GM19455 (cell line): ENCODE measurements at regions not wholly inside any gene's neighbourhood (a gene's known extent, or its start where the extent isn't known, plus 50 kb on each side); places are given as distances from the start of the nearest gene placed in this dataset.

ENCODE experiments used
- ATAC-seq: cut with Tn5 transposase; IDR thresholded peaks from one replicate; pipeline ENCODE4 v1.9.1; 2021; ENCODE audit not compliant: unreplicated experiment

DNA sequence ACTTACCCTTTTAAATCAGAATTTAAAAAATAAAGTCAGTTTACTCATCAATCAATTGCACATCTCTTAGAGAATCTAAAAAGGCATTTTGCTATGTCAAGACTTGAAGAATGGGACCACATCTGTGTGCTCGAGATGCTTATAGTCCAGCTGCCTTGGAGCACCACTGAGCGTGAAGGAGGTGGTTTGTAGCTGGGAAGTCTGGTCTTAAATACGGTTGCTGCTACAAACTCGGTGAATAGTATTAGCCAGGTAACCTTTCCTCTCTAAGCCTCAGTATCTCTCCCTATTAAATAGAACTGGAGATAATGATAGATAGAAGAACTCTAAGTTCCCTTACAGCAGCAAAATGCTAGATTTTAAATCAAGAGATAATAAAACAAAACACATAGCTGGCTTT lies 289.7 kb downstream of the TRIB2 start:
- ATAC-seq, result no peak

DNA sequence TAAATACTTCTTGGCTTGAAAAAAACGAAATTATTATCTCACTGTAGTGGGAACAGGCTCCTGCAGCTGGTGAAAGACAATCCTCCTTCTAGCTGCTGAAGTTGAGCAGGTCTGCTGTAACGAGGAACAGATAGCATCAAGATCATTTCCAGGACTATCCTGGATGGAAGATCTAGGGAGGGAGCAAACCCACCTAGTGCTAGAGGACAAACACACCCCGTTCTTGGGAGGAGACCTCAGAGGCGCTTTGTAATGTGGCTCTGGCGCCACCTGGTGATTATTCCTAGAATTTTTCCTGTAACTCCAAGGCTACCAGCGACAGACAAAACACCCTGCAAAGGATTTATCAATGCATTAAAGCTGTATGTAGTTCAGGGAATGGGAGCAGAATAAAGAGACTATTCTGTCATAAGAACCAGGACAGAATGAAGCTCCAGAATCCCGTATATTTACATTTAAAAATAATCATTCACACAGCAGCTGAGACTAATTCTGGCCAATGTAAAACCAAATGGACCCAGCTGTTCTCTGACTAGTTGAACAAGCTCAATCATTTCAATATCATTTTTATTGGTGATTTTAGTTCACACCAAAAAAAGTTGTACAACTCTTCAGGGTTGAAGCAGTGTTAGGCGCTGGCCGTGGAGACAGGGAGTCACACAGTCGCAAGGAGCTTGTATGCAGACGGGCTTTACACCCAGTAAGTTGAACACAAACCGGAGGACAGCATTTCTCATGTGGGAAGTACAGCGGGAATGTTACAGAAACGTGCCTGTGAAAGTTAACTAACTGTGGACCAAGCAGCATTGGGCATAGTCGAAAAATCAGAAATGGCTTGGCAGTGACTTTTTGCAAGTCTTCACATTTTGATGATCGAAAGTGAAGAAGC lies 290.3 kb downstream of the TRIB2 start:
- ATAC-seq, result peak; percentile 85

DNA sequence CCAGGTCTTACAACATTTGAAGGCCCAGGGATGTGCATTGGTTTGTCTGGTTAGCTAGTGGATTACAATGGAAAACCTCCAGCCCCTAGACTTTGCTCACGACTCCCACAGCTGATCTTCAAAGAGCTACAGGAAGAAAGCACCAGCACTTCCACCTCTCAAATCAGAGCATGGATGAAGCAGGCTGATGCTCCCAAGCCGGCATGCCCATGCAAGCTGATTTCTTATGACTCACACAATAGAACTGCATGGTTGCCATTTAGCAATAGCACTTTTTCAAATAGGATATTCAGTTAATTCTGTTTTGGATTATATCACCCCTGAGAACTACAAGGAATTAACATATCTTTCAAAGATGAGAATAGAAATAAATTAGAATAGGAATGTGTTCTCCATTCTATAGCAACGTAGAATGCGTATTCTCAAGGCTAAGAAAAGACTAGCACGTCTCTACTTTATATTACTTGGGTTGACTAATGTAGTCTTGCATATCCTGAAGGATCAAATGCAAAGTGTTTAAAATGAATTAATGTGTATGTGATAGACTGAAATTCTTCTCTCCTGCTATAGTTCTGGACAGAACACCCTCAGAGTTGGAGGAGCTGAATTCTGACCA lies 292.4 kb downstream of the TRIB2 start:
- ATAC-seq, result no peak

DNA sequence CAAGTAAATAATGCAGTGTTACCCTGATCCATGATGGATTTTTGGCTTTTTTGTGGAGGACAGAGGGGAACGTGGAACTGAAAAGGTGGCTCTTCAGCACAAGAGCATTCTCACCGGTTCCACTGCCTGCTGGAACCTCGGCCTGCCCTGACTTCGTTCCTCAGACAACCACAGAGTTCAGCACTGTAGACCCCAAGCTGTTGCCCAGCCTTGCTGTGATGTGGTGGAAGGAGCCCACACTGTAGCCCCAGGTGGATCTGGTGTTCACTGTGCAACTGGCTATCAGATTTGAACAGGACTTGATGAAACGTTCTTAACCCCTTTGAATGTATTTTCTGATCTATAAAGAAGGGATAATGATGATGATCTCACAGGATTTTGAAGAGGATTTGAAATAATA lies 293.5 kb downstream of the TRIB2 start:
- ATAC-seq, result no peak

DNA sequence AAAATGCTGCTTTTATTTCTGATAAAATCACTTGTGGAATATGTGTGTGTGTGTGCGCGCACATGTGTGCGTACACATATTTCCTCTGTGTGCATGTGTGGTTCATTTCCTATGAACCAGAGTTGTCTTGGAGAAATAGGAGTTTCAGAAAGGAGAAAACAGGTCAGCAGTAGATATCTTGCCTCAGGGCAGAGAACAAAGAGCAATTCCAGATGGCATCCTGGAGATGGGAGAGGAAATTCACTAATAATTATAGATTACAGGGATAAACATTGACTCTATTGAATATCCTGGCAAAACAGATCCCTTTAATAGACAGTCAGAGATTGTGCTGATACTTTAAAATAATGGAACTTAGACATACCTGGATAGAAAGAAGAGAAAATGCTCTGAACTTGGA lies 298.0 kb downstream of the TRIB2 start:
- ATAC-seq, result no peak

DNA sequence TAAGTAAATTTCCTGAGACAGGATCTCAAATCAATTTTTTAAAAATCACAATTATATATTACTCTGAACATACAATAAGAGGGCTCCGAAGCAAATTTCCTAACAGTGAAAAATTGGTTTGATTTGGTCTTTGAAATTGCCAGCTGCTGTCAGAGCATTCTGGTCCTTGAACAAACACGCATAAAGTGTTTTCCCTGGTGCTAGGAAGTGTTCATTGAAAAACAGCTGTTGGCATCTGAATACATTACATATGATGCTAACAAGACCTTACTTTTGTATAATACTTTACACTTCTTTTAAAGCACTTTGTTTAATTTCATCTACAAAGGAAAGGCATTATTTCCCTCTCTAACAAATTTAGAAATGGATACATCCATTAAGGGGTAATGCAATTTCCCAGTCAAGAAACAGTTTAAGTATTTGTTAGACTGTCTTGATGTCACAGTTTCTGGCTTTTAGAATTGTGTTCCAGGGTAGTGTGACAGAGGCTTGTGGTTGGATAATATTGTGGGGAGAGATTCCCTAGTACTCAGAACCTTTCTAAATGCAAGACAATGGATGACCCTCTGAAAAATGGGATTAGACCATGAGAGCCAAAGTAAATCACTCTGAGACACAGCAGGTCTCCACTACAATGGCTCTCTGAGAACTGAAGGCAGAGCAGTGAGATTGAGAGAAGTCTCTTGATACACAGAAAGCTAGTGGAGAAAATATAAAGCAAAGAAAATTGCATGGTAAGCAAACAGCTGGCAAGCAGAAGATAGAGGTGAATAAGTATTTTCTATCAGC lies 299.0 kb downstream of the TRIB2 start:
- no peak for ATAC-seq

DNA sequence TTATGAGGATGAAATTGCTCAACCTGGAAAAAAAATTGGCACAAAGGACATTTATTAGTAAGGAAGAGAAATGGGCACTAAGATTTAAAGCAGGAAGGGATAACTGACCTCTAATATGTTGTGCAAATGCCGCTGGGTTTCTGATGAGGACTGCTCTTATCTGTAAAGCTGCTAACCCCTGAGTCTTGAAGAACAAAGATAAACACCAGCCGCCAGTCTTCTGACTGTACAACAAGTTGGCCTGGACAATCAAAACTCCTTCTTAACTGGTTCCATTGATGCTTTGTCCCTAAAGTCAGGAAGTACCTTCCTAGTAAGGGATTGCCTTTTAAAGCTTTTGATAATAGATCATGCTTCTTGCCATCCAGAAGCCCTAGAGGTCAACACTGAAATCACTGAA lies 301.8 kb downstream of the TRIB2 start:
- no peak for ATAC-seq

DNA sequence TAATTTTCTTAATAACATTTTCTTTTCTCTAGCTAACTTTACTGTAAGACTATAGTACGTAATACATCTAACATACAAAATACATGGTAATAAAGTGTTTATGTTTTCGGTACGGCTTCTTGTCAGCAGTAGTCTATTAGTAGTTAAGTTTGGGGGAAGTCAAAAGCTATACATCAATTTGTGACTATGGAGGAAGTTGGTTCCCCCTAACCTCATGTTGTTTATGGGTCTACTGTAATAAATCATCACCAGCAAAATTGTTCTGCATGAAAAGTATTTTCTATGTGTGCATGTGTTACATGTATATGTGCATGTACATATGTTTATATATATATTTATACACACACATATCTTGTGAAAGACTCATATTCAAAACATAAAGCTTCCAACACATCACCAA lies 303.0 kb downstream of the TRIB2 start:
- no peak for ATAC-seq

DNA sequence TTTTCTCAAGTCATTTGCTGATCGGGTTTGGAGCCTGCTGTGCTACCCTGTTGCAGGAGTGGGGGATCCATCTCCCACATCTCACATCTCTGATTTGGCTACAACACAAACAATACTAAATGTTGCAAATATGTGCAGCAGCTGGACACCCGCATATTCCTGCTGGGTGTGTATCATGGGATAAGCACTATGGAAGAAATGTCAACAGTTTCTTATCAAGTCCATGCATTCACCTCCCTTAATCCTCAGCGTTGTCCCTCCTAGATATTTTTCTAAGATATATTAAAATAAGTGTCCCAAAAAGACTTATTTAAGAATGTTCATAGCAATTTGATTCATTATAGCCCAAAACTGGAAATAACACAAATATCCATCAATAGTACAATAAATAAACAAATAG lies 303.7 kb downstream of the TRIB2 start:
- no peak for ATAC-seq

DNA sequence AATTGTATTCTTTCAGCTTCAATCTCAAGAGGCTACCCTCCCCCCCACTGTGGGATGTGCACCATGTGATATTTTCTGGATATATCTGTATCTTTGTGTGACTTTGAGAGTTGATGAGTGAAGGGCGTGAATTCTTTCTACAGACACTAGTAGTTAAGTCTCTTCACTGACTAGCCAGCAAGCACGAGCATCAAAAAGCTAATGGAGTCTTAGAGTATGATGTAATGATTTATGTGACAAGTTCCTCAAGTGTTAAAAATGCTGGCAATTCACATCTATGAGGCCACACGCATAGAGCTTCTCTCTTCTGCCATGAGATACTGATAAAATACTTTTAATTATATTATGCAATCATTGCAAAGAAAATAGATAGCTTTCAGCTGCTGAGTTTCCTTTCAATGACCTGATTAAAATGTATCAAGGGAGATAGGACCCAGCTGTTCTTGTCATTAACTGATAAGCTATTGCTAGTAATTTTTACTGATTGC lies 304.8 kb downstream of the TRIB2 start:
- no peak for ATAC-seq

DNA sequence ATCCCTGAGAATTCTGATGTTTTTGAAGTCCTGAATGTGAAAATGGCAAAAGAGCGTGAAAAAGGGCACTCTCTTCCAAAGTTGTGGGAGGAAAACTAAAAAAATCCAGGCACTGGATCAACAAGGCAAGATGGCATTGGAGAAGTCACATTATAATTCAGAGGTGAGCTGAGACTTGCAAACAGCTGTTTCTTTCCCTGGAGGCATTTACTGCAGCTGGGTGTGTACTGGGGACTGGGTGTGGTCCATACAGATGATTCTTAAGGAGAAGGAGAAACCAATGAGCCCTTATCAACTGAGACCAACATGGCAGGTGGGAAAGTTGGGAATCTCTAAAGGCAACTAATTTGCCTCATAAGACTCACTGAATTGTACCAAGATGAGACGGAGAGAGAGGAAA lies 313.9 kb downstream of the TRIB2 start:
- ATAC-seq, result no peak

DNA sequence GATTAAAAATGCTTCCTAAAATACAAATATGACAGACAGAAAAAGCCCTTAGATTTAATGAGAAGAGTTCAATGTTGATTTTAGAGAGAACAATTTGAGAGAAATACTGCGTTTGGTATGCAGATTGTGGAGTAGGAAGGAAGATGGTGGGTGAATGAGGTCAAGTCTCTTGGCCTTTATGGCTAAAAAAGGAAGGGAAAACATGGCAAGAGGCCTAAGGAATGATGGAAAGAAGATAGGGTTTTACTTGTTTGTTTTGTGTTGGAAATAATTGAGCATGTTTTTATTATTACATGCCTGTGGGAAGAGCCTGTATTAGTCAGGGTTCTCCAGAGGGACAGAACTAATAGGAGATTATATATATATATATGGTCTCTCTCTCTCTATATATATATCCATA lies 318.1 kb downstream of the TRIB2 start:
- no peak for ATAC-seq

DNA sequence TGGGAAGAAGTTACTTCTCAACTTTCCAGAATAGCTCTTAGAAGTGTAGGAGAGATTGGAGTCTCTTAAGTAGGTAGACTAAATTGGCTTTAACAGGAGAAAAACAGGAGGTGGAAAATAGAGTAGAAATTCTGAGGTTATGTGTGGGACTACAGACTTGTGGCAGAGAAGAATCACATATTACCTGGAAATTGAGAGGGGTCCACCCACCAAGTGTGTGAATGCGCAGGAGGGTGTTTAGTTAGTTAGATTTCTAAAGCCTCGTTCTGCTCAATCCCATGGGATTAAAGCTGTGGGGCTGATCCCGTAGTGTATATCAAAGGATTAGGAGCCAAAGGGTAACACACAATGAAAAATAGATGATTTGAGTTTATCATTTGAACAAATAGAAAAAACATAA lies 319.1 kb downstream of the TRIB2 start:
- ATAC-seq, result no peak

DNA sequence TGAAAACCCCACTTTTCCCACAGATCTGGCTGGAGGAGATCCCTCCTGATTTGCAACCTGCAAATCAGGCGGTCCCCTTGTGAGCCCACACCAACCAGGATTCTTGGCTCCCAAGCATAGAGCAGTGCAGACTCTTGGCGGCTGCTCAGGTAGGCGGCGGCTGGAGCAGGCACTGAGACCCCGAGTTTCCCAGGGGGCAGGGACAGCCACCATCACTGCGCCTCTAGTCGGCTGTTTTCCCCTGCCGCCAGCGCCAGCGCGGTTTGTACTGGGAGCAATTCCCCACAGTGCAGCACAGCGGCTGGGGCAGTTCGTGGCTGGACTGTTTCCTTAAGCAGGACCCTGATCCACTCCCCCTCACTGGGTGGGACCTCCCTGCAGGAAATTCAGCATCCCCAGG lies 323.3 kb downstream of the TRIB2 start:
- ATAC-seq, result no peak

DNA sequence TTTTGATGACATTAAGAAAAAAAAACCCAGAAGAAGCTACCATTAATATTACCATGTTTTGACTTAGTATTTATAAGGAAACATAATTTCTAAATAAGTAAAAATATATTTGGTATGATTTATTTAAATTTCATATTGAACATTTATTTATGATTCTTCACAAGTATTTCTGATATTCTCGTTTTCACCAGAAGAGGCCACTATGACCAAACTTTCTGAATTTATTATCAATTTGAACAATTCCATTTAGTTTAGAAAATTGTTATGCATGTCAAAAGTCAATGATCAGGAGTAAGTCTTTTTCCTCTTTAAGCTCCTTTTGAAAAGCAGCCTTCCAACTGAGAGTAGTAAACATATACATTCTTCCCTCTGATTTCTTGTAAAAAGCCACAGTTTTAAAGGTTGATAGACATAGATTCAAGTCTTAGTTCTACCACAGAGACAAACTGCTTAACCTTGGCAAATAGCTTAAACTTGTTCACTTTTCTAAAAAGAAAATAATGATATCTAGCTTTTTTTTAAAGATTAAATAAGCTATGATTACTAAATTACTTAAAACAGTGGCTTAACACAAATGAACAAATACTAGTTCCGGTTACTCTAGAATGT lies 329.9 kb downstream of the TRIB2 start:
- ATAC-seq, result no peak

DNA sequence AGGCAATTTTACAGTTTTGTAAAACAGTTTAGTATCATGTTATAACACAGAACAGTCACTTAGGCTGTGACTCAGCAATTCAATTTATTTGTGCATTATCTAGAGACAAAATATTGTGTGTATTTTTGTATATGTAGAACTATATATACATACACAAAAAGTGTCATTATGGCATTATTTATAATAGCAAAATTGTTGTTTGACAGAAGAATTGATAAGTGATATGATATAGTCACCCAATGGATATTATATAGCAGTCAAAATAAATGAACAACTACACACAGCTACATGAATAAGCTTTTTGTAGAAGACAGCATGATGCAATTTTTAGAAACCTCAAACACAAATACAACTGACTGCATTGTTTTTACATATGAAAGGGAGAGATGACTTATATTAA lies 334.0 kb downstream of the TRIB2 start:
- ATAC-seq, result no peak

DNA sequence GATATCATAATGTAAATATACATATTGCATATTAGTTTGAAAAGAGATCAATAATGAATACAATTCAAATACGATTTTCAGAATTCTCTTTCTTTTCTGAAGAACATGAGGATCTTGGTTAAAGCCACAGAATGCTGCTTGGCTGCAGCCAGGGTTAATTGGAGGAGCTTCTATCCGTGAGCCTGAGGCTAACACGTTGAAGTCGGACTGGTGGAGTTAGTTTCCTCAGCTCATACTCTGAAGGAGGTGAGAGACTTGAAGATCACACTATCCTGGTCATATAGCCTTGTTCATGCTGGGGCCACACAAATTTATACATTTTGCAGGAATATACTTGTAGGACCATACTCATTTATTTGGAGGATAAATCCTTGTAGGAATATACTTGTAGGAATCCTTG lies 335.8 kb downstream of the TRIB2 start:
- no peak for ATAC-seq

DNA sequence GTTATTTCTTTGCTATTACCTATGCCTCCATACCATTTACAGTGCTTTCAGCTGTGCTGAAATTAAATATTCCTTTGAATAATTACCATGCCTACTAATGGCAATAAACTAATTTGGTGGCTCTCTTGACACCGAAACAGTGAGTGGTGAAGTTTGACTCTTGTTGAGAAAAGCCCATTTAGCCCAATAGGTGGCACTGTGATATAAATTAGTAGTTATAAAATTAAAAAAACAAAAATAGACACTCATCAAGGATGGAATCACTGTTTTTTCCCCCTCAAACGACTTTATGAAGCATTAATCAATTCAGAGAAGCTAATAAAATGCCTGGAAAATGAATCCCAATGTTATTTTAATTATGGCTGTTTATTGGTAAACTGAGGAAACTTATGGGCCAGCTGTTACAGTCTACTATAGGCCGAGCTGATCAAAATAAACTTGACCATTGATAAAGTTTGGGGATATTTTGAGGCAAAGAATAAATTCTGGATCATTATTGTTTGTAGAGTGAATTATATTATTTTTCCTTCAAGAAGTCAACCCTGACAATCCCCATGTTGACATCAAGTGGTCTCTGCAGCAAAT lies 339.6 kb downstream of the TRIB2 start:
- no peak for ATAC-seq

DNA sequence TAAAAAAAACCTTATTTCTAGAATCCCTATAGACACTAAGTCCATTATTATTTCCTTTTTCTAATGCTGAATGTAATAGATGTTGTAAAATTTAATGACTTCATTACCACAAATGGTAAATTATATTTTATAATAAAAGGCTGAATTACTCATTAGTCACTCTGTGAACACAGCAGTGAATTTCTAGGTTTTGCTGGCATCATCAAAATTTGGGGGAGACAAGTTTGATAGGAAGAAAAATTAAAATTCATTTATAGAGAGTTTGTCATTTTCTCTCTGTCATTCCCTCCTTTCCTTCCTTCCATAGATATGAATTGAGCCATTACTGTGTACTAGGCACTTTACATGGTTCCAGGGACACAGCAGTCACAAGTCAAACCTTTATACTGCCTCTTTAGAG lies 340.9 kb downstream of the TRIB2 start:
- no peak for ATAC-seq

DNA sequence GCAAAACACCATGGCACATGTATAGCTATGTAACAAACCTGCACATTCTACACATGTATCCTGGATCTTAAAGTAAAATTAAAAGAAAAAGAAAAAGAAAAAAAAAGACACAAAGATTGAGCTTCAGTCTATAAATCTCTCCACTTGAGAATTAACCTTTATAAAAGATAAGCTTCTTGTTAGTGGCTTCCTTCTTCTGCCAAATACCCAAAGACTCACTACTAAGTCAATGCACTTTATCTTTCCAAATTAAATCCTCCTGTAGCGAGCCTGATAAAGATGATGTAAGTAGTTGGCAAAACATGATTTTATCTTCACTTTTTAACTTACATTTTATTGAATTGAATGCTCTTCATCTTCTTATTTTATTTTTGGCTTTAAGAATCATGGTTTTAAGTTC lies 349.9 kb downstream of the TRIB2 start:
- ATAC-seq, result no peak

DNA sequence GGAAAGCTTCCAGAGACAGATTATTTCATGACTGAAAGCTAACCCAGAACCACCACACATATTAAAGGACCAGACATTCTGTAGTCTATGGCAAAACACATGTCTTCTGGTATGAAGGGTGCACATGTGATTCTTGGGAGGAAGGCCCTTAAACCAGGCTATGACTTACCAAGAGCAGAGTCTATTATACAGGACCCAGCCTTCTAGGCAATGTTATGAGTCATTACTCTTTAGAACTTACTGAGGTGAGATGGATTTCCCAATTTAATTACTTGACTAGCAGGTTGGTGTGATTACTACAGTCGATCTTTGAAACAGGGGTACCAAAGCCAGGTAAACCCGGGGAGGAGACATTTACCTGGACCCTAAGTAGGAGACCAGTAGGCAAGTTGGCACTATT lies 350.8 kb downstream of the TRIB2 start:
- ATAC-seq, result no peak
